Body of pancreas (tissue), 4 donors: ENCODE measurements at regions not wholly inside any gene's neighbourhood (a gene's known extent, or its start where the extent isn't known, plus 50 kb on each side); places are given as distances from the start of the nearest gene placed in this dataset.

Source experiments
- POLR2A ChIP-seq, 3 donors: fragments of 450-650 bp; IDR thresholded peaks; one replicate each; pipeline ENCODE4 v1.6.1; 2016; ENCODE audit warnings: antibody characterized with exemption in 3 of 3, mild to moderate bottlenecking in 2 of 3
- TF ChIP-seq, protein P1 (sequence below), 7 experiments: fragments of 450-650 bp in 4 of 7; fragments of 200-600 bp in 3 of 7; sonication (generic) in 3 of 7; IDR thresholded peaks; one replicate each; pipeline ENCODE4 v1.5.1; 2016 to 2019; ENCODE audit warnings: antibody characterized with exemption in 7 of 7

DNA sequence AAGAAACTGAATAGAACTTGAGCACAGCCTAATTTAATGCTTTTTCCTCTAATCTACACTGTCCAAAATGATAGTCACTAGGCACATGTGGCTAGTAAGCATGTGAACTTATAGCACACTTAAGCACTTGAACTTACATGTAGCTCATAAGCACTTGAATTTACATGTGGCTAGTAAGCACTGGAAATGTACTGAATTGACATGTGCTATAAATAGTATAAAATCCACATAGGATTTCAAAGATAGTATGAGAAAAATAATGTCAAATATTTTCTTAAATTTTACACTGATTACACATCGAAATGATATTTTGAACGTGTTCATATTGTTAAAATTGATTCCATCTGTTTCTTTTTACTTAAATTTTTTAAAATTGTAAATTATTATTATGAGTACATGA lies 167.3 kb downstream of the CARTPT start:
- TF ChIP-seq, protein P1, sequence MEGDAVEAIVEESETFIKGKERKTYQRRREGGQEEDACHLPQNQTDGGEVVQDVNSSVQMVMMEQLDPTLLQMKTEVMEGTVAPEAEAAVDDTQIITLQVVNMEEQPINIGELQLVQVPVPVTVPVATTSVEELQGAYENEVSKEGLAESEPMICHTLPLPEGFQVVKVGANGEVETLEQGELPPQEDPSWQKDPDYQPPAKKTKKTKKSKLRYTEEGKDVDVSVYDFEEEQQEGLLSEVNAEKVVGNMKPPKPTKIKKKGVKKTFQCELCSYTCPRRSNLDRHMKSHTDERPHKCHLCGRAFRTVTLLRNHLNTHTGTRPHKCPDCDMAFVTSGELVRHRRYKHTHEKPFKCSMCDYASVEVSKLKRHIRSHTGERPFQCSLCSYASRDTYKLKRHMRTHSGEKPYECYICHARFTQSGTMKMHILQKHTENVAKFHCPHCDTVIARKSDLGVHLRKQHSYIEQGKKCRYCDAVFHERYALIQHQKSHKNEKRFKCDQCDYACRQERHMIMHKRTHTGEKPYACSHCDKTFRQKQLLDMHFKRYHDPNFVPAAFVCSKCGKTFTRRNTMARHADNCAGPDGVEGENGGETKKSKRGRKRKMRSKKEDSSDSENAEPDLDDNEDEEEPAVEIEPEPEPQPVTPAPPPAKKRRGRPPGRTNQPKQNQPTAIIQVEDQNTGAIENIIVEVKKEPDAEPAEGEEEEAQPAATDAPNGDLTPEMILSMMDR (IDR thresholded peaks at IDR 0.05), result no peak
- TF ChIP-seq POLR2A (IDR thresholded peaks at IDR 0.05), result no peak
